Activated CD4-positive, alpha-beta memory T cell treated with anti-CD3 and anti-CD28 coated beads, Interleukin-2, amount 10 ng/mL, durations not matched to agents 7 days and 5 days (primary cell): ENCODE measurements at regions not wholly inside any gene's neighbourhood (a gene's known extent, or its start where the extent isn't known, plus 50 kb on each side); places are given as distances from the start of the nearest gene placed in this dataset.

Experiments
- CTCF ChIA-PET: fragments of 350-600 bp; sonication (Branson Sonifier 250); formaldehyde crosslinking; loops from one replicate; lab custom pipeline; 2021; ENCODE audit warnings: antibody characterized with exemption, inconsistent platforms; lab: Charles Lee
- POLR2A ChIA-PET: fragments of 350-600 bp; sonication (Branson Sonifier 250); formaldehyde crosslinking; loops from one replicate; lab custom pipeline; 2021; ENCODE audit warnings: antibody characterized with exemption; lab: Charles Lee
- DNase-seq: peaks from one replicate; pipeline ENCODE4 v3.0.0-alpha.2; 2020
- H3K27ac Mint-ChIP-seq: one replicate; pipeline ENCODE4 v1.8.0; 2021; ENCODE audit warnings: mild to moderate bottlenecking, mixed read lengths
- H3K27me3 Mint-ChIP-seq: one replicate; pipeline ENCODE4 v1.8.0; 2021; ENCODE audit warnings: mixed read lengths
- H3K36me3 Mint-ChIP-seq: one replicate; pipeline ENCODE4 v1.8.0; 2021; ENCODE audit warnings: low read depth, mixed read lengths
- H3K4me1 Mint-ChIP-seq: one replicate; pipeline ENCODE4 v1.8.0; 2021; ENCODE audit warnings: mixed read lengths
- H3K4me3 Mint-ChIP-seq: one replicate; pipeline ENCODE4 v1.8.0; 2021; ENCODE audit warnings: mild to moderate bottlenecking, mixed read lengths
- H3K9me3 Mint-ChIP-seq: one replicate; pipeline ENCODE4 v1.8.0; 2021; ENCODE audit warnings: mixed read lengths

DNA sequence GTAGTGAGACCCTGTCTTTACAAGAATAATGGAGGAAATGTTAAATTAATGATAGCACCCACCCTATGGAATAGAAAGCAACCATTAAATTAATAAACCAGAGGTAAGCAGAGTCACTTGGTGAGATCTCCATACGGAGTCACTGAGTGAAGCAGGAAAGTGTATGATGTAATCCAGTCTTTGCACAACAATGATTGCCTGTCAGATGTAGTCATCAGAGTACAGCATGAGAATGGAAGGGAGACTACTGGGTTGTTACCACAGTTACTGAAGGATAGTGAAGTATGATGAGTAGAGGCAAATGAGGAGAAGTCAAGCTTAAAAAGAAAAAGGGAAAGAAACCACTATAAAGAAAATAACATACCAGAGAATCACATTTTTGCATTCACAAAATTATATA is 371.9 kb upstream of the SHH start:
- Mint-ChIP-seq H3K36me3 (no peaks in the 10 kb centered on the region), H3K9me3 (peaks cover 2% of the 10 kb centered on the region), H3K4me3 (no peak overlapping the region), H3K27me3 (no peaks in the 10 kb centered on the region), H3K27ac (no peak overlapping the region), H3K4me1 (no peaks in the 10 kb centered on the region)
- ChIA-PET POLR2A (no interaction called here), CTCF (no interaction called here)
- DNase-seq: no peak

DNA sequence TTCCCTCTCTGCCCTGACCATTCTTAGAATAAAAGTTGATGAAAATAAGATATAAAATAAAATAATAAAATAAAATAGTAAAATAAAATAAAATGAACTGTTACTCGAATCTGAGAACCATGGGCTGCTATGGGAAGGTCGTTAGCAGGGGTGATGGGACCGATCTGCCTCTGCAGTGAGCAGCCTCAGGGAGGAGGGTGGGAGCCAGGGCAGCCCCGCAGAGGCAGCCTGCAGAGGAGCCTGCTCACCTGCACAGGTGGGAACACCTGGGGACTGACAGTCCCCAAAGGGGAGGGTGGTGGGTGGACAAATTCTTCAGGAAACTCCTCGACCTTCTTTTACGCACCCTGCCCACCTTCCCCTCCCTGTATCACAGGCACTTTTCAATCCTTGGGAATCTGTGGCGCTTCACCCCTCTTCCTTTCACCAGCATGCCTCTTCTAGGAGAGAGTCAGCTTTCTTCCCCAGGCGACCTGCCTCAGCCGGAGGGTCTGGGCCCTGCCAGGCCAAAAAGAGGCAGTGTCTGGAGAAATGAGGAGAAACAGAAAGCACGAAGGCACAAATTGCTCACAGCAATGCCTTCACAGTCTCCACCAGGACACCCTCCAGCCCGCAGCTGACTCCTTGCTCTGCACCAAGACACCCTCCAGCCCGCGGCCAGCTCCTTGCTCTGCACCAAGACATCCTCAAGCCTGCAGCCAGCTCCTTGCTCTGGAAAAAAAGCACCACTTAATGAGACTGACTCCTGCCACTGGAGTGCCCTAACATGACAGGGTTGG is 368.4 kb upstream of the SHH start:
- CTCF ChIA-PET: interaction anchor here (0.6 kb wide), 1 partner anchor 45 kb away, joined by 3 read pairs; no protein-coding TSS in a partner anchor
- Mint-ChIP-seq H3K9me3 (no peaks in the 10 kb centered on the region), H3K4me3 (no peak overlapping the region), H3K27ac (no peak overlapping the region), H3K27me3 (no peaks in the 10 kb centered on the region), H3K36me3 (no peaks in the 10 kb centered on the region), H3K4me1 (no peaks in the 10 kb centered on the region)
- POLR2A ChIA-PET: no interaction called here
- DNase-seq: no peak

DNA sequence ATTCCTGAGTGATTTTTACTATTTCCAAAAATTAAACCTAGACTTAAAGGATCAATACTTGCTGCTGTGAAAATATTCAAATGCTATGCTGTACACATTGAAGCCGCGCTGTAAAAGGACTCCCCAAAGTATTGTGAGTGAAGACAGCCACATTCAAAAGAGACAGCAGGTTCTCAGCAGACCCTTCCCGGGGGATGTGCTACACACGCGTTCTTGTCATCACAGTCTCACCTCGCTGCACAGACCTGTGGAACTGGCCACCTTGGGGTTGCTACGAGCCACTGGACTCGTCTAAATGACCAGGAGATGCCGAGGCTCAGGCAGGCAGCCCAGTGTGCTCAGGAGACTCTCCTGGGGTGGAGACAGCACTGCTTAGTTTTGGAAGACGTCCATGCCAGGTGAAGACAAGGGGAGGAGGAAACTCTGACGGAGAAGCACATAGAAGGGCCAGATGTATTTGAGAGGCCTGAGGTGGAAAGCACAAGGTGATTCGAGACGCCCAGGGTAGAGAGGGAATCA is 367.7 kb upstream of the SHH start:
- Mint-ChIP-seq H3K27me3 (no peaks in the 10 kb centered on the region), H3K9me3 (no peaks in the 10 kb centered on the region), H3K36me3 (no peaks in the 10 kb centered on the region), H3K4me3 (no peak overlapping the region), H3K4me1 (no peaks in the 10 kb centered on the region), H3K27ac (no peak overlapping the region)
- CTCF ChIA-PET: no interaction called here
- POLR2A ChIA-PET: no interaction called here
- no peak for DNase-seq

DNA sequence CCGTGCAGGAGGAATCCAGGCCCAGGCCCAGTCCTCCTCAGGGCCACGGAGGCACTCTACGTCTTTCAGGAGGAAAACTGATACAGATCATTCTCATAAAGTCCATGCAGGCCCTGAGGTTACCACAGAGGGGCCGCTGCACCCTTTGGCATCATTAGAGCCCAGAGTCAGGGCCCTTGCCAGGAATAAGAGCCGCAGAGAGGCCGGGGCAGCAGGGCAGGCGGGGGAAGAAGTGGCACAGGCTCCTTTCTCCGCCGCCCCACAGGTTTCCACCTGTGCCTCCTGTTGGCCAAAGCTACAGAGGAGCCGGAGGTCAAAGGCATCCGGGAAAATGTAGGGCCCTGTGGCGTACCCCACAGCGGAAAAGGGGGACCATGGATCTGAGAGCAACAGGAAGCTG is 366.6 kb upstream of the SHH start:
- POLR2A ChIA-PET: no interaction called here
- H3K4me1 Mint-ChIP-seq: no peaks in the 10 kb centered on the region
- H3K27me3 Mint-ChIP-seq: no peaks in the 10 kb centered on the region
- no peaks in the 10 kb centered on the region for H3K9me3 Mint-ChIP-seq
- no peak overlapping the region for H3K27ac Mint-ChIP-seq
- no peak overlapping the region for H3K4me3 Mint-ChIP-seq
- CTCF ChIA-PET: no interaction called here
- no peaks in the 10 kb centered on the region for H3K36me3 Mint-ChIP-seq
- DNase-seq: no peak

DNA sequence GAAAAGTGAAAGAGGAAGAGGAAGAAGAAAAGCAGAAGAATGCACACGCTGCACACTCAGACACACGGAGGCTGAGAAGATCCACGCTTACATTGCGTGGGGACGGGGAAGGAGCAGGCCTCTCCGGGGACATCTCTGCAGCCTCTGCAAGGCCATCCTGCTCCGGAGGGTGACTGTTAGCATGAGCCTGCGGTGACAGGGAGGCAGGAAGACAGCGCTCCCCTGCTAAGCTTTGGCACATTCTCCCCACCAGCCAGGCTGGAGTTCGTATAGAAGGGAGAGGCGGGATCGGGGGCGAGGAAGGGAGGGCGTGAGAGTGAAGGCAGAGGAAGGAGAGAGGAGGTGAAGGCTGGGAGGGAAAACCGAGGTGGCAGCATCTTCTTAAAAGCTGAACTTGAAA is 366.0 kb upstream of the SHH start:
- DNase-seq: no peak
- POLR2A ChIA-PET: no interaction called here
- H3K4me1 Mint-ChIP-seq: no peaks in the 10 kb centered on the region
- H3K4me3 Mint-ChIP-seq: no peak overlapping the region
- CTCF ChIA-PET: no interaction called here
- no peaks in the 10 kb centered on the region for H3K9me3 Mint-ChIP-seq
- H3K36me3 Mint-ChIP-seq: no peaks in the 10 kb centered on the region
- H3K27me3 Mint-ChIP-seq: no peaks in the 10 kb centered on the region
- H3K27ac Mint-ChIP-seq: no peak overlapping the region

DNA sequence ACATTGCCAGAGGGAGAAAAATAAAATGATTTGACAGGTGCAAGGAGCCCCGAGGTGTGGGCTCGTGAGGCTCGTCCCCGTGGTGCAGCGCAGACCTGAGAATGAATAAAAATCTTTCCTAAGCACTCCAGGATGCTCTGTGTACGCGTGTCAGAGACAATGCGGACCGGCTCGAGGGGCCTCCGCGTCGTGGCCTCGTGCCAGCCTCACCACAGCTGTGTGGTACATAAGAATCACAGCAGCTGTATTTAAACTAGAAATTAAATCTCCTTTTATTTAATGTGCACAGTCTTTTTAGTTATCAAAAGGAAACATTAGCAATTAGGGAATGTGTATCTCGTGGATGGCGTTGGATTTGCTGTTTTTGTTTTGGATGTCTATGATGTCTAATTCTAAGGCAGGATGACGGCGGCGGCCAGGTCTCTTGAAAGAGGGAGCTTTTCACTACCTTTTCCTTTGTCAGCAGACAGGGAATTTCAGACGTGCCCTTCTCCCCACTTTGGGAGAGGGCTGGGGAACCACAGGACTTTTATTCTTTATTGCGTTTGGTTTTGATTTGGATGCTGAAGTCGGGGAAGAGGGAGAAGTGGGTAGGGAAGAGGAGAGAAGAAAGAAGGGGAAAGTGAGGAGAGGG is 365.3 kb upstream of the SHH start:
- Mint-ChIP-seq H3K4me1 (no peaks in the 10 kb centered on the region), H3K36me3 (no peaks in the 10 kb centered on the region), H3K27me3 (peaks cover 2% of the 10 kb centered on the region), H3K4me3 (no peak overlapping the region), H3K27ac (no peak overlapping the region), H3K9me3 (no peaks in the 10 kb centered on the region)
- CTCF ChIA-PET: no interaction called here
- no peak for DNase-seq
- POLR2A ChIA-PET: no interaction called here

DNA sequence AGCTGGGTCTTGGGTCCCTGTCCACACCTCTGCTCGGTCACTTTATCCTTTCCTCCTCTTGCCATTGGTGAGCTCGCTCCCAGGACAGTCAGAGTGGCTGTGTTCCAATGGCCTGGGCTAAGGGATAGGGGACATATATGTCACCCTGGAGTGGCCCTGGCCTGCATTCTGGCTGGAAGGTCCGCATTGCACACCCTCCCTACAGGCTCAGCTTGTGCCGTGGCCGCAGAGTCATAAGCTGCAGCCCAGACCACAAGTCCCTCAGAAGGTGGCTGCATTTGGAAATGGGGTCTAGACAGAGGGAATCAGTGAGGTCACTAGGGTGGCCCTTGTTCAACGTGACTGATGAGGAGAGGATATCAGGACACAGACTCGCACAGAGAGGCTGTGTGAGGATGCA is 363.8 kb upstream of the SHH start:
- Mint-ChIP-seq H3K36me3 (no peaks in the 10 kb centered on the region), H3K4me3 (no peak overlapping the region), H3K27me3 (peaks cover 2% of the 10 kb centered on the region), H3K27ac (no peak overlapping the region), H3K9me3 (no peaks in the 10 kb centered on the region), H3K4me1 (no peaks in the 10 kb centered on the region)
- DNase-seq: no peak
- POLR2A ChIA-PET: no interaction called here
- CTCF ChIA-PET: no interaction called here

DNA sequence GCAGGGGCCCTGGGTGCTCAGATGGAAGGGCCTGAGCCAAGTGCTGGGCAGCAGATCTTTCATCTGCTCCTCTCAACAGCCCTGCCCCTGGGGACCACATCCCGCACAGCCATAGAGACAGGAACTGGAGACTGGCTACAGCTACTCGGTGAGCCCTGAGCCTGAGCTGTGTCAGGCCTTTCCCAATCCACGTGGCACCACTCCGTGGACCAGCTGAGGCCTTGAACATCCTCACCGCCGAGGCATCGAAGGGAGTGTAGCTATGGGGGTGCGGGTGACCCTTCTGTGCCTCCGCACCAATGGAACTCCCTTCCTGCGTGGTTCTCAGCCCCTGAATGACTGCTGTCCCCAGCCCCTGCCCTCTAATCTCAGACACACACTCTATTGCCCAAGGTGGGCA is 362.7 kb upstream of the SHH start:
- CTCF ChIA-PET: no interaction called here
- no peaks in the 10 kb centered on the region for H3K9me3 Mint-ChIP-seq
- no peaks in the 10 kb centered on the region for H3K36me3 Mint-ChIP-seq
- H3K27me3 Mint-ChIP-seq: peaks cover 2% of the 10 kb centered on the region
- no peak for DNase-seq
- no peak overlapping the region for H3K27ac Mint-ChIP-seq
- no peaks in the 10 kb centered on the region for H3K4me1 Mint-ChIP-seq
- POLR2A ChIA-PET: no interaction called here
- no peak overlapping the region for H3K4me3 Mint-ChIP-seq

DNA sequence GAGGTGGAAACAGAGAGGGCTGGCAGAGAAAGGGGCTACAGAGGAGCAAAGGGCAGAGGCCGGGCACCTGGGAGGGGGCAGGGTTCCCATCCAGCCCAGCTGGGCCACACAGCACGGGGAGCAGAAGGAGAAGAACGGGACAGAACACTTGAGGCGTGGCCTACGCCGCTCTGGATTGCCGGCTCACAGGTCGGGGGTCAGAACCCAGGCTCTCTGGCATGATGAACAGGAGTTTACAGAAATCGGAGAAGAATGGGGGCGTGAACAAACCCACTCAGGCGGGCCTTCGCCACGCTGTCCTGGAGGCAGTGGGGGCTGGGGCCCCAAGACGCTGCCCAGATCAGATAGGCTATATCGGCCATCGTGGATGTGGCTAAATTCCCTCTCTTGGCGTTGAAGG is 362.2 kb upstream of the SHH start:
- H3K36me3 Mint-ChIP-seq: no peaks in the 10 kb centered on the region
- H3K27ac Mint-ChIP-seq: no peak overlapping the region
- ChIA-PET POLR2A (no interaction called here), CTCF (no interaction called here)
- no peaks in the 10 kb centered on the region for H3K4me1 Mint-ChIP-seq
- DNase-seq: no peak
- H3K4me3 Mint-ChIP-seq: no peak overlapping the region
- H3K9me3 Mint-ChIP-seq: no peaks in the 10 kb centered on the region
- H3K27me3 Mint-ChIP-seq: peaks cover 2% of the 10 kb centered on the region

DNA sequence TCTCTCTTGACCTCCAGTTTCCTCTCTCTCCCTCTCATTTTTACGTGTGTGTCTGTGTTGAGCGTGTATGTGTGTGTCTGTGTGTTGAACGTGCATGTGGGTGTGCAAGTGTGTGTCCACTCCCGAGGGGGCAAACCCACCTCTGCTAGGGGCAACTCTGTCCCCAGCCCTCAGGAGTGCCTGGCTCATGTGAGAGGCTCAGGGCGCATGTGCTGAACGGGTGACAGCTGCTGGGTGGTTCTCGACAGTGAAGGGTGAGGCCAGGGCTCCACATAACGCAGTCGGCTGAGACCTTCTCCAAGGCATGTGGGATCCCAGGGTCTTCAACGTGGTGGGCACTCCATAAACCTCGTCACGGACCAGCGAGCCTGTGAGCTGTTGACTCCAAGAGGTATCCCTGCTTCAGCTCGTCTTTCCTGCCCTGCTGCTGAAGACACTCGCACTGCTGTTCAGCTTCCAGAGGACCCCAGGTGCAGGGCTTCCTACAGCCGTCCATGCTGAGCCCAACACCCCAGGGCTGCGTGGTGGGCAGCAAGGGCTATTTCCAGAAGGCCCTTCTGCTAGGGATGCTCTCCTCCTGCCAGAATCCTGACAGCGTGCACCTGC is 361.6 kb upstream of the SHH start:
- H3K36me3 Mint-ChIP-seq: no peaks in the 10 kb centered on the region
- no peaks in the 10 kb centered on the region for H3K4me1 Mint-ChIP-seq
- no peak overlapping the region for H3K27ac Mint-ChIP-seq
- H3K9me3 Mint-ChIP-seq: no peaks in the 10 kb centered on the region
- CTCF ChIA-PET: no interaction called here
- POLR2A ChIA-PET: no interaction called here
- no peak for DNase-seq
- no peak overlapping the region for H3K4me3 Mint-ChIP-seq
- H3K27me3 Mint-ChIP-seq: peaks cover 2% of the 10 kb centered on the region

DNA sequence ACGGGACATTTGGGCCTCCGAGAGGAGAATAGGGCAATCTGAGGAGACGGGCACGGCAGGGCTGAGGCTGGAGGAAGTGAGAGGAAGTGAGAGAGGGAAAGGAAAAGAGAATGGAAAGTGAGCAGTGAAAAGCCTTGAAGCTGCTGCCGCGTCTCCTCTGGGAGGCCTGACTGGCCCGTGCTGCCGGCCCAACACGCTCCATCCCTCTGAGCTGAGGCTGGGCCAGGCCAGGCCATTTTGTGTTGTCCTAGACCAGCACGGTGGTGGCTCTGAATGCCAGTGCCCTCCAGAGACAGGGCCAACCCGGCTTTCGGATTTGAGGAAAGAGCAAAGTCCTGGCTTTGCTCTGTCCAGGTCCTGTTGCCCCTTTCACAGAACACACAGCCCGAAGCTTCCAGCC is 361.1 kb upstream of the SHH start:
- POLR2A ChIA-PET: no interaction called here
- no peaks in the 10 kb centered on the region for H3K9me3 Mint-ChIP-seq
- no peak overlapping the region for H3K4me3 Mint-ChIP-seq
- peaks cover 2% of the 10 kb centered on the region for H3K27me3 Mint-ChIP-seq
- no peak for DNase-seq
- no peaks in the 10 kb centered on the region for H3K36me3 Mint-ChIP-seq
- CTCF ChIA-PET: no interaction called here
- no peaks in the 10 kb centered on the region for H3K4me1 Mint-ChIP-seq
- no peak overlapping the region for H3K27ac Mint-ChIP-seq

DNA sequence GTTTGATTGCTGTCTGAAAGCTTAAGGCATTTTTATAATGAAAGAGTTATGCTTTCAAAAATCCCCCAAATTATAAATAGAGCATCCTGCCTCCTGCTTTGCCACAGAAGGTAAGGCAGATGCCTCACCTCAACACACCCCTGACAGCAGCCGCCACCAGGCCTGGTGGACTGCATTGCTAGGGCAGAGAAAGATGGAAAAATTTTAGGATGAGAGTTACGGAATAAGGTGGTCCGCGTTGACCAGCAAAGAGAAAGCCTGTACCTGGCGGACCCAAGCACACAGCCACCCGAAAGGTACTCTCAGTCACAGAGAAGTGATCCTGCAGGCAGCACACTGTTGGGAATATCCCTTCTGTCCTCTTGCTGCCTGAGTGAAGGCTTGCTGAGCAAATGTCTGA is 360.4 kb upstream of the SHH start:
- Mint-ChIP-seq H3K27me3 (peaks cover 2% of the 10 kb centered on the region), H3K9me3 (no peaks in the 10 kb centered on the region), H3K4me1 (no peaks in the 10 kb centered on the region), H3K27ac (no peak overlapping the region), H3K4me3 (no peak overlapping the region), H3K36me3 (no peaks in the 10 kb centered on the region)
- CTCF ChIA-PET: no interaction called here
- POLR2A ChIA-PET: no interaction called here
- no peak for DNase-seq

DNA sequence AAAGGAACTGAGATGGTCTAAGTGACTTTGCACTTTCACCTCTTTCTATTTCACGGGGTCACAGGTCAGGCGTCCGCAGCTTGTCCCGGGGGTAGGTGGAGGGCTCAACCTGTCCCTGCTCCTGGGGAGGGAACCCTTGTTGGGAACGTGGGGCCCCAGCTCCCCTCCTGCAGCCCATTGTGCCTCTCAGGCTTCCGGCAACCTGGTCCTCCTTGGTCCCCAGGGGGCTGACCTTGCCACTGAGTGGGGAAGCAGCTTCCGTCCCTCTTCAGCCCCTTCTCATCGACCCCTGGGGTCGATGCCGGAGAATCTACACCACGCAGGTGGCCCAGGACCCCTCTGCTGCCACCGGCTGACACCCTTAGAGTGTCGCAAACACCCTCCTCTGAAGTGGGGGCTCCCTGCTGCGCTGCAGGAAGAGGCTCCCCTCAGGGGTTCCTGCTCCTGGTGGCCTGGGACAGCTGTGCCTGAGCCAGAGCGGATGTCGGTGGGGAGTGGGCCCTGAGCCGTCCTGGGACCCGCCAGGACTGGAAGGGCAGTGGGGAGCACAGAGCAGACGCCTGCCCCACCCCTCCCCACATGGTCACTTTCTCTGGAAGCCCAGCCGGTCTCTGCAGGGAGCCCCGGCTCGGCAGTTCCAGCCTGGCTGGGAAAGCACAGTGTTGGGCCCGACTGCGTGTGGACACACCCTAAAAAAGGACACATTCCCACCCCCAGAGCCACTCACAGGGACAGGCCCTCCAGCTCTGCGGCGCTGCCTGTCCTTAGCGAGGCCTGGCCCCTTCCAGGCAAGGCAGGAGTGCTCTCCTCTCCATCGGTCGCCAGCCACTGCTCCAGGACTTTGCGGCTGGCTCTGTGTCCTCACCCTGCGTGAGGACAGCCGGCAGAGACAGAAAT is 357.5 kb upstream of the SHH start:
- H3K27me3 Mint-ChIP-seq: peaks cover 2% of the 10 kb centered on the region
- POLR2A ChIA-PET: no interaction called here
- H3K27ac Mint-ChIP-seq: no peak overlapping the region
- no peak for DNase-seq
- H3K9me3 Mint-ChIP-seq: no peaks in the 10 kb centered on the region
- no peaks in the 10 kb centered on the region for H3K4me1 Mint-ChIP-seq
- no peak overlapping the region for H3K4me3 Mint-ChIP-seq
- CTCF ChIA-PET: no interaction called here
- H3K36me3 Mint-ChIP-seq: no peaks in the 10 kb centered on the region
